HFFc6 (cell line): ENCODE measurements at regions not wholly inside any gene's neighbourhood (a gene's known extent, or its start where the extent isn't known, plus 50 kb on each side); places are given as distances from the start of the nearest gene placed in this dataset.

Experiments
- DNase-seq: peaks from one replicate; pipeline ENCODE4 v3.0.0-alpha.2; 2018
- H3K27ac Mint-ChIP-seq: 2 replicates; pipeline ENCODE4 v1.8.0; 2020; ENCODE audit warnings: mild to moderate bottlenecking, mixed read lengths
- H3K27me3 Mint-ChIP-seq: 2 replicates; pipeline ENCODE4 v1.8.0; 2021; ENCODE audit warnings: mild to moderate bottlenecking, moderate library complexity, mixed read lengths; ENCODE audit not compliant: insufficient read depth
- H3K36me3 Mint-ChIP-seq: 2 replicates; pipeline ENCODE4 v1.8.0; 2021; ENCODE audit warnings: low read depth, mixed read lengths
- H3K4me1 Mint-ChIP-seq: 2 replicates; pipeline ENCODE4 v1.8.0; 2020; ENCODE audit warnings: low read depth, mixed read lengths
- H3K4me3 Mint-ChIP-seq: 2 replicates; pipeline ENCODE4 v1.8.0; 2020; ENCODE audit warnings: mild to moderate bottlenecking, moderate library complexity, mixed read lengths
- H3K9me3 Mint-ChIP-seq: 2 replicates; pipeline ENCODE4 v1.8.0; 2020; ENCODE audit warnings: mild to moderate bottlenecking, mixed read lengths
- TF ChIP-seq, protein P1 (sequence below): fragments of 200-600 bp; sonication (generic); IDR thresholded peaks from 2 replicates; pipeline ENCODE4 v1.5.0; 2021; ENCODE audit warnings: antibody characterized with exemption, mild to moderate bottlenecking

DNA sequence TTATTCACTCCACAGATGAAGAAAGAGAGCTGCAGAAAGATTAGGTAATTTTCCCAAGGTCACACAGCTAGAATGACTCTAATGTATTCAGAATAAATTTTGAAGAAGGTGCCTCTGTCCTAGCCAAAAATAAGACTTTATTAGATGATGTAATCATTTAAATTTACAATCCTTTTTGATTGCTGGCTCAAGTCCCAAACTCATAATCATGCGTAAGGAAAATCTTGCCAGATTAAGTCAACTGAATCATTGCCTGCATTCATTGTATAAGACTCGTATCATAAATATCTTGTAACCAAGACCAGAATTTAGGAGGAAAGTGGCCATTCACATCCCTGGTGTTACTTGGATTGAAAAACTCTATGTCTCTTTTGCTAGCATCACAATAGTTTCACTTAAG lies 53.1 kb upstream of the STK39 start:
- H3K36me3 Mint-ChIP-seq, result no peaks in the 10 kb centered on the region
- no peaks in the 10 kb centered on the region for H3K4me1 Mint-ChIP-seq
- no peak overlapping the region for H3K4me3 Mint-ChIP-seq
- H3K27me3 Mint-ChIP-seq, result peaks cover 2% of the 10 kb centered on the region; the same call in 1 of the 2 replicates
- no peak for DNase-seq
- no peak overlapping the region for H3K27ac Mint-ChIP-seq
- TF ChIP-seq, protein P1, sequence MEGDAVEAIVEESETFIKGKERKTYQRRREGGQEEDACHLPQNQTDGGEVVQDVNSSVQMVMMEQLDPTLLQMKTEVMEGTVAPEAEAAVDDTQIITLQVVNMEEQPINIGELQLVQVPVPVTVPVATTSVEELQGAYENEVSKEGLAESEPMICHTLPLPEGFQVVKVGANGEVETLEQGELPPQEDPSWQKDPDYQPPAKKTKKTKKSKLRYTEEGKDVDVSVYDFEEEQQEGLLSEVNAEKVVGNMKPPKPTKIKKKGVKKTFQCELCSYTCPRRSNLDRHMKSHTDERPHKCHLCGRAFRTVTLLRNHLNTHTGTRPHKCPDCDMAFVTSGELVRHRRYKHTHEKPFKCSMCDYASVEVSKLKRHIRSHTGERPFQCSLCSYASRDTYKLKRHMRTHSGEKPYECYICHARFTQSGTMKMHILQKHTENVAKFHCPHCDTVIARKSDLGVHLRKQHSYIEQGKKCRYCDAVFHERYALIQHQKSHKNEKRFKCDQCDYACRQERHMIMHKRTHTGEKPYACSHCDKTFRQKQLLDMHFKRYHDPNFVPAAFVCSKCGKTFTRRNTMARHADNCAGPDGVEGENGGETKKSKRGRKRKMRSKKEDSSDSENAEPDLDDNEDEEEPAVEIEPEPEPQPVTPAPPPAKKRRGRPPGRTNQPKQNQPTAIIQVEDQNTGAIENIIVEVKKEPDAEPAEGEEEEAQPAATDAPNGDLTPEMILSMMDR, result no peak
- peaks cover 2% of the 10 kb centered on the region; the same call in 1 of the 2 replicates for H3K9me3 Mint-ChIP-seq

DNA sequence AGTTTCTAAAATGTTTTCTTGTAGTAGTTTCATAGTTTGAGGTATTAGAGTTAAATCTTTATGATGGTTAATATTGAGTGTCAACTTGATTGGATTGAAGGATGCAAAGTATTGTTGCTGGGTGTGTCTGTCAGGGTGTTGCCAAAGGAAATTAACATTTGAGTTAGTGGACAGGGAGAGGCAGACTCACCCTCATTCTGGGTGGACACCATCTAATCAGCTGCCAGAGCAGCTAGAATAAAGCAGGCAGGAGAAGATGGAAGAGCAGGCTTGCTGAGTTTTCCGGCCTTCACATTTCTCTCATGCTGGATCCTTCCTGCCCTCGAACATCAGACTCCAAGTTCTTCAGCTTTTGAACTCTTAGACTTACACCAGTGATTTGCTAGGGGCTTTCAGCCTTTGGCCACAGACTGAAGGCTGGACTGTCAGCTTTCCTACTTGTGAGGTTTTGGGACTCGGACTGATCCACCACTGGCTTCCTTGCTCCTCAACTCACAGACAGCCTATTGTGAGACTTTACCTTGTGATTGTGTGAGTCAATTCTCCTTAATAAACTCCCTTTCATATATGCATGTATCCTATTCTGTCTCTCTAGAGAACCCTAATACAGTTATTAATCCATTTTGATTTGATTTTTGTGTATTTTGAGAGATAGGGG lies 56.8 kb upstream of the STK39 start:
- no peak for DNase-seq

DNA sequence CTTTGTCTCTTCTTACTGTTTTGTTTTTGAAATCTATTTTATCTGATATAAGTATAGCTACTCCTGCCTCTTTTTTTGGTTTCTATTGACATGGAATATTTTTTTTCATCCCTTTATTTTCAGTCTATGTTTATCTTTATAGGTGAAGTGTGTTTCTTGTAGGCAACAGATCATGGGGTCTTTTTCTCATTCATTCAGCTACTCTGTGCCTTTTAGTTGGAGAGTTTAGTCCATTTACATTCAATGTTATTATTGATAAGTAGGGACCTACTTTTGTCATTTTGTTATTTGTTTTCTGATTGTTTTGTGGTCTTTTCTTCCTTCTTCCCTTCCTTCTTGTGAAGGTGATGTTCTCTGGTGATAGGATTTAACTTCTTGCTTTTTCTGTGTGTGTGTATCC lies 60.0 kb upstream of the STK39 start:
- Mint-ChIP-seq H3K4me1 (no peaks in the 10 kb centered on the region), H3K27me3 (peaks cover 10% of the 10 kb centered on the region; the same call in 1 of the 2 replicates), H3K36me3 (no peaks in the 10 kb centered on the region), H3K4me3 (no peak overlapping the region), H3K9me3 (peaks cover 11% of the 10 kb centered on the region; the same call in 1 of the 2 replicates), H3K27ac (no peak overlapping the region)
- DNase-seq, result no peak
- TF ChIP-seq, protein P1, result no peak

More for the DNA sequence above, 56.8 kb upstream of the STK39 start:
- Mint-ChIP-seq H3K9me3 (peaks cover 11% of the 10 kb centered on the region; the same call in 1 of the 2 replicates), H3K27ac (no peak overlapping the region), H3K36me3 (no peaks in the 10 kb centered on the region), H3K4me3 (no peak overlapping the region), H3K4me1 (no peaks in the 10 kb centered on the region), H3K27me3 (peaks cover 5% of the 10 kb centered on the region; the same call in 1 of the 2 replicates)
- TF ChIP-seq, protein P1, result no peak

DNA sequence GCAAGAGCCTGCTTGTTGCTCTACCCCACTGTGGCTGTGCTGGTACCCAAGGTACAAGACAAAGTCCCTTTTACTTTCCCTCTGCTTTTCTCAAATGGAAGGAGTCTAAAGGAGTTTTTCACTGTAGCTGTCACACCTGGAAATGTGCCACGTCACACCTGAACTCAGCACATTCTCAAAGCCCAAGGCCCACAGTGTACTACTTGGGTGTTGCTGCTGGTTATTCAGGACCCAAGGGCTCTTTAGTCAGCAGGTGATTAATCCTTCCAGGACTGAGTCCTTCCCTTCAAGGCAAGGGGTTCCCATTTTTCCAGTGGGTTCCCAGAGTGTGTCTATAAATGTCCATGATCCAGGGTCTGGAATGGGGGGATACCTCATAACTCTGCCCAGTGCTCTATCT lies 63.2 kb upstream of the STK39 start:
- Mint-ChIP-seq H3K36me3 (no peaks in the 10 kb centered on the region), H3K27ac (no peak overlapping the region)

DNA sequence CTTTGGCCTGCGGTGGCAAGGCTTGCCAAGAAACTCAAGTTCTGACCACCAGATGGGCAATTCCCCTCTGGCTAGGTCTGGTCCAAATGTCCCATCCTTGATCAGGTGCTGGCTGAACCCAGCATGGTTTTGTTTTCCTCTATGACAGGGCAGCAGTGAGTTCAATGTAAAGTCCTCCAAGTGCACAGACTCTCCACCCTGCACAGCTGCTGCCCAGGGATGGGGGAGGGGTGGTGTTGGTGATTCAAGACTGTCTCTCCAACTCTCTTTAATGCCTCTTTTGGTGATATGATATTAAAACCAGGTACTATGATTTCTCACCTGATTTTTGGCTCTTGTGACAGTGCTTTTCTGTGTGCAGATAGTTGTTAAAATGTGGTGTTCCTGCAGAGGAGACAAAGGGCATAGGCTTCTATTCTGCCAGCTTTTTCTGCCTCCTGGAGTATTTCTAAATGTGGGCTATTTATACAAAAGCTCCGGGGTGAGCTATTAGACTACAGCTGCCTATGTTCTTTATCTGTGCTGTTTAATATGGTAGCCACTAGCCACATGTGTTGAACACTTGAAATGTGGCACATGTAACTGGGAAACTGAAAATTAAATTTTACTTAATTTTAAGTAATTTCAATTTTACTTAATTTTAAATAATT lies 64.0 kb upstream of the STK39 start:
- peaks cover 10% of the 10 kb centered on the region for H3K27me3 Mint-ChIP-seq
- no peak overlapping the region for H3K27ac Mint-ChIP-seq

More for the DNA sequence above, 63.2 kb upstream of the STK39 start:
- Mint-ChIP-seq H3K4me3 (no peak overlapping the region), H3K4me1 (no peaks in the 10 kb centered on the region), H3K9me3 (peaks cover 8% of the 10 kb centered on the region; the same call in 1 of the 2 replicates), H3K27me3 (peaks cover 10% of the 10 kb centered on the region)
- TF ChIP-seq, protein P1, result no peak
- DNase-seq, result no peak

More for the DNA sequence above, 64.0 kb upstream of the STK39 start:
- Mint-ChIP-seq H3K4me3 (no peak overlapping the region), H3K4me1 (no peaks in the 10 kb centered on the region), H3K36me3 (no peaks in the 10 kb centered on the region), H3K9me3 (no peaks in the 10 kb centered on the region)
- DNase-seq, result no peak
- TF ChIP-seq, protein P1, result no peak
